ENCODE measurements at regions not wholly inside any gene's neighbourhood (a gene's known extent, or its start where the extent isn't known, plus 50 kb on each side); places are given as distances from the start of the nearest gene placed in this dataset.

- TF ChIP-seq, protein P1, sequence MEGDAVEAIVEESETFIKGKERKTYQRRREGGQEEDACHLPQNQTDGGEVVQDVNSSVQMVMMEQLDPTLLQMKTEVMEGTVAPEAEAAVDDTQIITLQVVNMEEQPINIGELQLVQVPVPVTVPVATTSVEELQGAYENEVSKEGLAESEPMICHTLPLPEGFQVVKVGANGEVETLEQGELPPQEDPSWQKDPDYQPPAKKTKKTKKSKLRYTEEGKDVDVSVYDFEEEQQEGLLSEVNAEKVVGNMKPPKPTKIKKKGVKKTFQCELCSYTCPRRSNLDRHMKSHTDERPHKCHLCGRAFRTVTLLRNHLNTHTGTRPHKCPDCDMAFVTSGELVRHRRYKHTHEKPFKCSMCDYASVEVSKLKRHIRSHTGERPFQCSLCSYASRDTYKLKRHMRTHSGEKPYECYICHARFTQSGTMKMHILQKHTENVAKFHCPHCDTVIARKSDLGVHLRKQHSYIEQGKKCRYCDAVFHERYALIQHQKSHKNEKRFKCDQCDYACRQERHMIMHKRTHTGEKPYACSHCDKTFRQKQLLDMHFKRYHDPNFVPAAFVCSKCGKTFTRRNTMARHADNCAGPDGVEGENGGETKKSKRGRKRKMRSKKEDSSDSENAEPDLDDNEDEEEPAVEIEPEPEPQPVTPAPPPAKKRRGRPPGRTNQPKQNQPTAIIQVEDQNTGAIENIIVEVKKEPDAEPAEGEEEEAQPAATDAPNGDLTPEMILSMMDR (IDR thresholded peaks at IDR 0.05; ENCODE audit: insufficient read depth, low read length, poor library complexity, severe bottlenecking) = no peak
- no peak for TF ChIP-seq EZH2phosphoT487 (conservative IDR thresholded peaks at IDR 0.05; ENCODE audit: low read length)
Measured at GRCh38 chr6:150661216-150662007, 61.7 kb downstream of the PLEKHG1 start.

All from SU-DHL-6 (cell line).